Ishikawa (cell line): ENCODE measurements at regions not wholly inside any gene's neighbourhood (a gene's known extent, or its start where the extent isn't known, plus 50 kb on each side); places are given as distances from the start of the nearest gene placed in this dataset.

Experiments used
- CEBPB ChIP-seq: IDR thresholded peaks from 2 replicates; pipeline ENCODE4 v1.6.1; 2012
- CREB1 ChIP-seq: IDR thresholded peaks from 2 replicates; pipeline ENCODE4 v1.6.1; 2012; ENCODE audit warnings: low read depth
- EP300 ChIP-seq: IDR thresholded peaks from 2 replicates; pipeline ENCODE4 v1.6.1; 2012; ENCODE audit warnings: borderline replicate concordance
- FOXM1 ChIP-seq: IDR thresholded peaks from 2 replicates; pipeline ENCODE4 v1.6.1; 2012; ENCODE audit warnings: low read depth, borderline replicate concordance
- MAX ChIP-seq: IDR thresholded peaks from 2 replicates; pipeline ENCODE4 v1.6.1; 2012
- NFIC ChIP-seq: IDR thresholded peaks from 2 replicates; pipeline ENCODE4 v1.6.1; 2012
- RAD21 ChIP-seq: IDR thresholded peaks from 2 replicates; pipeline ENCODE4 v1.6.1; 2012; ENCODE audit warnings: low read depth
- REST ChIP-seq: IDR thresholded peaks from 2 replicates; pipeline ENCODE4 v1.6.1; 2012; ENCODE audit warnings: low read depth, mild to moderate bottlenecking
- TCF12 ChIP-seq: IDR thresholded peaks from 2 replicates; pipeline ENCODE4 v1.6.1; 2012; ENCODE audit warnings: low read depth
- TEAD4 ChIP-seq: IDR thresholded peaks from 2 replicates; pipeline ENCODE4 v1.6.1; 2012
- YY1 ChIP-seq: IDR thresholded peaks from 2 replicates; pipeline ENCODE4 v1.6.1; 2012; ENCODE audit warnings: low read depth

GRCh38 chr10:2459713-2460112, 607.6 kb upstream of the PFKP start:
- TF ChIP-seq MAX (no peak), EP300 (no peak), RAD21 (no peak), NFIC (no peak), CREB1 (no peak), REST (no peak), YY1 (no peak), TCF12 (no peak), CEBPB (no peak), FOXM1 (no peak), TEAD4 (no peak)
